H1 (cell line): ENCODE measurements at regions not wholly inside any gene's neighbourhood (a gene's known extent, or its start where the extent isn't known, plus 50 kb on each side); places are given as distances from the start of the nearest gene placed in this dataset.

ENCODE experiments used
- ATF2 ChIP-seq: IDR thresholded peaks from 2 replicates; pipeline ENCODE4 v1.6.1; 2012; ENCODE audit warnings: low read length, inconsistent platforms
- CTBP2 ChIP-seq: IDR thresholded peaks from 2 replicates; pipeline ENCODE4 v1.7.0; 2011; ENCODE audit warnings: borderline replicate concordance, mild to moderate bottlenecking, moderate library complexity, mixed read lengths, low read length; ENCODE audit not compliant: insufficient read depth, insufficient read length
- HDAC2 ChIP-seq, 2 experiments: fragments of 300-600 bp in 1 of 2; sonication (generic) in 1 of 2; IDR thresholded peaks; 2 replicates each; pipeline ENCODE4 v1.6.1; 2011 to 2012; ENCODE audit warnings: low read depth in 2 of 2, low read length in 2 of 2, mild to moderate bottlenecking in 2 of 2, moderate library complexity in 2 of 2, borderline replicate concordance in 1 of 2, inconsistent platforms in 1 of 2
- POLR2A ChIP-seq, 2 experiments: IDR thresholded peaks; 1 replicate in 1 of 2; 2 replicates in 1 of 2; pipeline ENCODE4 v1.6.1; 2011; ENCODE audit warnings: low read depth in 2 of 2, low read length in 2 of 2, mild to moderate bottlenecking in 2 of 2; ENCODE audit errors: control extremely low read depth in 1 of 2
- TAF1 ChIP-seq: IDR thresholded peaks from 2 replicates; pipeline ENCODE4 v1.6.1; 2011; ENCODE audit warnings: mild to moderate bottlenecking, low read depth, low read length
- TBP ChIP-seq: IDR thresholded peaks from 2 replicates; pipeline ENCODE4 v1.6.1; 2011; ENCODE audit warnings: low read depth, low read length, improper control_type of control experiment

GRCh38 chr1:38772953-38773352 lies 86.6 kb downstream of the RRAGC start (continued):
- TF ChIP-seq CTBP2, result no peak
- no peak for TF ChIP-seq POLR2A (IDR thresholded peaks at IDR 0.05; ENCODE audit: control extremely low read depth in 1 of 2, low read depth in 2 of 2, low read length in 2 of 2)
- TF ChIP-seq TAF1, result no peak
- TF ChIP-seq ATF2, result no peak
- TF ChIP-seq HDAC2 (IDR thresholded peaks at IDR 0.05; ENCODE audit: borderline replicate concordance in 1 of 2, low read depth in 2 of 2, low read length in 2 of 2), result no peak
- TF ChIP-seq TBP, result no peak
